ENCODE measurements at regions not wholly inside any gene's neighbourhood (a gene's known extent, or its start where the extent isn't known, plus 50 kb on each side); places are given as distances from the start of the nearest gene placed in this dataset.

DNA sequence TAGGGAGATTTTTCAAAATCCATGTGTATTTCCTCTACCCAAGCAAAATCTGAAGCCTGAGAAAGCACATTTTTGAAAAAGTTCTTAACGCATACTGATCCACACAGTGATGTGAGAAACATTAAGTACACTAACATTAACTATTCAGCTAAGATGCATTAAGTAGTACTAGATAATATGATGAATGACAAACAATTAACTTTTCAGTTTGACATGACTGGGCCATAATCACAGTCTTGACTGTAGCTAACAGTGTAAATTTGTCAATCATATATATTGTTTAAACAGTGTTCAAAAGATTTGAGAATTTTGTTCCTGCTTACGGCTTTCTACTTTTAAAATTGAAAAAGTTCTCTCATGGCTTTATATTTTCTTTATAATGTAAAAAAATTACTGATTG lies 72.0 kb downstream of the CNTN3 start:
- Histone ChIP-seq H3K27ac (no peak overlapping the region), H3K36me3 (replicated peaks) (no peaks in the 10 kb centered on the region), H3K27me3 (replicated peaks) (no peaks in the 10 kb centered on the region), H3K4me3 (ENCODE audit: low read depth, low read length) (no peak overlapping the region)
- no peak for TF ChIP-seq CTCF (IDR thresholded peaks at IDR 0.05; ENCODE audit: low read depth, low read length, missing control alignments)
- no peak for DNase-seq
- in situ Hi-C loops (cut with HindIII; ENCODE audit: low pct_ligation_motif_present, low sequenced_read_pairs) = no loop called here

- in situ Hi-C loops (cut with HindIII; ENCODE audit: low pct_ligation_motif_present, low sequenced_read_pairs) = no loop called here
- TF ChIP-seq CTCF (IDR thresholded peaks at IDR 0.05; ENCODE audit: low read depth, low read length, missing control alignments) = no peak
- Histone ChIP-seq H3K27me3 (replicated peaks) (no peaks in the 10 kb centered on the region), H3K4me3 (ENCODE audit: low read depth, low read length) (no peak overlapping the region), H3K27ac (no peak overlapping the region), H3K36me3 (replicated peaks) (no peaks in the 10 kb centered on the region)
- DNase-seq = no peak
Observed at GRCh38 chr3:74539876-74540275, 74.6 kb downstream of the CNTN3 start.

DNA sequence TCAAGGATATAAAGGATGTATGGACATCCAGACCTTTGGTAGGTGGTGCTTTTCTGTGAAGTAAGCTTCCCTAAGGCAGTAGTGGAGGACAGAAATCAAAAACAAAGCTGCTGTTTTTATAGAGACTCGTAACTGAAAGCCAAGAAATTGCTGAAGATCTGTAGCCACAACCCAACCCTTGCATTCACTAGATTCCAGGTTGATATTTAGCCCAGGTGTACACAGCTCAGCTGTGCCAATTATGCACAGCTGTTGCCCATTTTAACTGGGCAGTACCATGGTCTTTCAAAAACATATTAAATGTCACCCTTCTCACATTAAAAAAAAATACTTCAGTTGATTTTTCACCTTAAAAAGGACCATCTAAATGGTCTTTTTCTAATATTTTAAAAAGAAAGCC lies 75.8 kb downstream of the CNTN3 start:
- in situ Hi-C loops (cut with HindIII; ENCODE audit: low pct_ligation_motif_present, low sequenced_read_pairs) = no loop called here
- Histone ChIP-seq H3K27ac (no peak overlapping the region), H3K36me3 (replicated peaks) (no peaks in the 10 kb centered on the region), H3K4me3 (ENCODE audit: low read depth, low read length) (no peak overlapping the region), H3K27me3 (replicated peaks) (no peaks in the 10 kb centered on the region)
- no peak for TF ChIP-seq CTCF (IDR thresholded peaks at IDR 0.05; ENCODE audit: low read depth, low read length, missing control alignments)
- no peak for DNase-seq

- TF ChIP-seq CTCF (IDR thresholded peaks at IDR 0.05; ENCODE audit: low read depth, low read length, missing control alignments) = no peak
- no peaks in the 10 kb centered on the region for H3K27me3 ChIP-seq (replicated peaks)
- in situ Hi-C loops (cut with HindIII; ENCODE audit: low pct_ligation_motif_present, low sequenced_read_pairs) = no loop called here
- H3K4me3 ChIP-seq (ENCODE audit: low read depth, low read length) = no peak overlapping the region
- no peak for DNase-seq
- no peaks in the 10 kb centered on the region for H3K36me3 ChIP-seq (replicated peaks)
- H3K27ac ChIP-seq = no peak overlapping the region
Observed at GRCh38 chr3:74537857-74538256, 76.6 kb downstream of the CNTN3 start.

GRCh38 chr3:74537164-74537563 lies 77.3 kb downstream of the CNTN3 start:
- in situ Hi-C loops (cut with HindIII; ENCODE audit: low pct_ligation_motif_present, low sequenced_read_pairs) = no loop called here
- TF ChIP-seq CTCF (IDR thresholded peaks at IDR 0.05; ENCODE audit: low read depth, low read length, missing control alignments) = no peak

DNA sequence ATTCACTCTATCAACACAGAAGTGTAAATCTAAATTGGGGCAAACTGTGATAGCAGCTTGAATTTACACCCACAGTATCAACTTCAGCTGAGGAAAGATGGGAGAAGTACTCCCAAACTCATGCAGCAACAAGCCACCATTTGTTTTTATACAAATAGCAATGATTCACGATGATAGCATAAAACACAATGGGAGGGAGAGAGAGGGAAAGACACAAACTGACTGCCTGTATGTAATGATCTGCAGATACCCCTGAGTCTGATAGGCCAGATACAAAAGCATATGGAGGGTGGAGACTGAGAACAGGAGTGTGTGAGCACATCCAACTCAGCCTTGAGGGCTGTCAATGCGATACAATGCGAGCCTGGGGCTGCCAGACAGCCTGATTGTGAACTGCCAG lies 79.2 kb downstream of the CNTN3 start:
- Histone ChIP-seq H3K27me3 (replicated peaks) (no peaks in the 10 kb centered on the region), H3K4me3 (ENCODE audit: low read depth, low read length) (no peak overlapping the region), H3K27ac (no peak overlapping the region), H3K36me3 (replicated peaks) (no peaks in the 10 kb centered on the region)
- in situ Hi-C loops (cut with HindIII; ENCODE audit: low pct_ligation_motif_present, low sequenced_read_pairs) = no loop called here
- no peak for TF ChIP-seq CTCF (IDR thresholded peaks at IDR 0.05; ENCODE audit: low read depth, low read length, missing control alignments)
- DNase-seq = no peak

More at GRCh38 chr3:74537164-74537563, 77.3 kb downstream of the CNTN3 start:
- H3K27ac ChIP-seq = no peak overlapping the region
- no peak for DNase-seq
- H3K27me3 ChIP-seq (replicated peaks) = no peaks in the 10 kb centered on the region
- no peaks in the 10 kb centered on the region for H3K36me3 ChIP-seq (replicated peaks)
- no peak overlapping the region for H3K4me3 ChIP-seq (ENCODE audit: low read depth, low read length)

Measured in brain microvascular endothelial cell (primary cell).